ENCODE measurements at regions not wholly inside any gene's neighbourhood (a gene's known extent, or its start where the extent isn't known, plus 50 kb on each side); places are given as distances from the start of the nearest gene placed in this dataset.
A peak's percentile ranks its signal among the peaks of the same experiment; 100 is the strongest.

GRCh38 chr20:52630138-52630537, 342.0 kb upstream of the TSHZ2 start:
- DNase-seq = no peak

DNA sequence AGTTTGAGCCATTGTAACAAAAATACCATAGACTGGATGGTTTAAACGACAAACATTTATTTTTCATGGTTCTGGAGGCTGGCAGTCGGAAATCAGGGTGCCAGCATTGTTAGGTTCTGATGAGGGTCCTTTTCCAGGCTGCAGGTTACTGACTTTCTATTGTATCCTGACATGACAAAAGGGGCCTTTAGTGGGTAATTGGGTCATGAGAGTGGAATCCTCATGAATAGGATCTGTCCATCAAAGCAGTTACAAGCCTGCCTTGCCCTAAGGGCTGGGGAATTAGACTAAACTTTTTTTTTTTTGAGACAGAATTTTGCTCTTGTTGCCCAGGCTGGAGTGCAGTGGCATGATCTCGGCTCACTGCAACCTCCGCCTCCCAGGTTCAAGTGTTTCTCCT, 347.9 kb upstream of the TSHZ2 start:
- DNase-seq = no peak

- DNase-seq = no peak
These were observed 350.1 kb upstream of the TSHZ2 start for GRCh38 chr20:52622081-52622480.

DNA sequence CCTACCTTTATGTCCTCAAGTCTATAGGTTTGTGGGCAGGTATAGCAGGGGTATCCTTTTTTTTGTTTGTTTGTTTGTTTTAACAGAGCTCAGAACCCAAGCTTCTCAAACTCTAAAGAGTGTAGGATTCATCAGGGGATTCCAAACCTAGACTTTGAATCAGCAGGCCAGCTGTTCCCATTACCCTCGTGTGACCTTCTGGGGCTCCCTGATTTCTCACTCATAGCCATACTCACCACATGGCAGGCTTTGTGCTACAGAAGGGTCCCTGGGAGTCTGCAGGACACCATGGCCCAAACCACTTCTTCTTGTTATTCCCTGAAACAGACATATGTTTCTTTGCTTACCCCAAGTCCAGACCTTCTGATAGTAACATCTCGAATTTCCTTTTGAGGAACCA, 350.8 kb upstream of the TSHZ2 start:
- DNase-seq = no peak

GRCh38 chr20:52619671-52620070, 352.5 kb upstream of the TSHZ2 start:
- DNase-seq = no peak

DNA sequence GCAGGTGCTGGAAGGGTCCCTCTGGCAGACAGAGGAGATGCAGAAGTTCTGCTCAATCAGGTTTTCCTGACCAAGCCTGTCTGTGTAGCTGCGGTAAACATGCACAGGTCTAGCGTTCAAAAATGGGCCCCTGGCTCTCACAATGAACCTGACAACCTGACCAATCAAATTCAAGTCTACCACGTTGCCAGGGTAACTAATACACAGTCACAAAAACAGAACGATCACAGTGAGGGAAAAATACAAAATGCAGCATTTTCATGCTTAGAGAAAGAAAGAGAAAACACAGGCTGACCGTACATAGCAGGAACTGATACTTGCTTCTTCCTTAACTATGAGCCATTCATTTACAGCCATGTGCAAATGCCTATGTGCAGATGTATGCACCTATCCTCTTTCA, 353.1 kb upstream of the TSHZ2 start:
- no peak for DNase-seq

- no peak for DNase-seq
These were observed 355.5 kb upstream of the TSHZ2 start for GRCh38 chr20:52616629-52617028.

GRCh38 chr20:52614051-52614863, 357.9 kb upstream of the TSHZ2 start:
- no peak for DNase-seq

DNA sequence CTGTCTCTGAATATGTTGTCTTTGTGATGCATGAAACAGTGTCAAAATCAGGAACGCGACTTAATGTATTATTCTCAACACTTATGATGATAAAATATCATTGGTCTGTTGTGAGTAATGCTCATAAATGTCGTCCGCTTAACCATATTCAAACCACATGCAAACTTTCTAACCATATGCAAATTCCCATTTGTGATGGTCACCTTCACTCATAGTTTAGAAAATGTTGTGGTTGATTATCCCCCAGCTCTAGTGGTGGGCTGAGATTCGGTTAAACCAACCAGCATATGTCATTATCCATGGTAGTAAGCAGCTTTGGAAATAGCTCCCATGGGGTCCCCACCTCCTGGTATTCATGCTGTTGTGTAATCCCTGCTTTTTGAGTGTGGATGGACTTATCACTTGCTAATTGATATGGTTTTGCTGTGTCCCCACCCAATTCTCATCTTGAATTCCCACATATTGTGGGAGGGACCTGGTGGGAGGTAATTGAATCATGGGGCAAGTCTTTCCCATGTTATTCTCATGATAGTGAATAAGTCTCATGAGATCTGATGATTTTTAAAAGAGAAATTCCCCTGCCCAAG, 360.0 kb upstream of the TSHZ2 start:
- no peak for DNase-seq

GRCh38 chr20:52610749-52611148, 361.4 kb upstream of the TSHZ2 start:
- DNase-seq = no peak

GRCh38 chr20:52601295-52601971, 370.7 kb upstream of the TSHZ2 start:
- peak; percentile 16 for DNase-seq

DNA sequence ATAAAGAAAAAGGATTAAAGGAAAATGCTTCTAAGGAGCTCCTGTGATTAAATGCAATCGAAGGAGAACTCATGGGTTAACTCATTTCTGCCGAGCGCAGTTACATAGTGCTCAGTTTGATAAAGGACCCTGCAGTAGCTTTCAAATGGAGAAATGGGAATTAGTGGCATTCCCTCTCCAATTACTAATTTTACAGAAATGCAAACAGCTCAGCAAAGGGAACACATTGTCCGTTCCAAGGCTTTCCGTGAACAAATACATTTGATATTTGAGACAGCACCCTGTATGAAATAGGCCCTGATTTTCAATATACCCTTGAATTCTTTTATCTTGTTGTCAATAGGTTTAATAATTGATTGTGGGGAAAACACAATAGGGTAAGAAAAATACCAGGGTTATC, 375.9 kb upstream of the TSHZ2 start:
- no peak for DNase-seq

DNA sequence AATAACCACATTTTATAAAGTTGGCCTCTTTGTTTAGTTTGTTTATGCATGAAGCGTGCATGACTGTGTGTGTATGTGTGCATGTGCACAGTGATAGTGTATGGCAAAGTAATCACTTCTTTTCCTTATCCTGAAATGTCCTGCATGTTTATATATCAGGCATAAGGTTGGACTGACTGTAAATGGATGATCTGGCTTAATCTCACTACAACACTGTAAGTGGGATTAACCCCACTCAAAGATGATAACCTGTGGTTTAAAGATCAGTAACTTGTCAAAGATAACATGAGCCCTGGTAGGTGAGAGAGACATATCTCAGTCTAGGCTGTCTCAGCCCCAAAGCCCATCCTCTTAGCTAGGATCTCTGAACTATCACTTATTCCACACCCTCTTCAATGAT, 376.6 kb upstream of the TSHZ2 start:
- no peak for DNase-seq

- DNase-seq = no peak
These were observed 378.5 kb upstream of the TSHZ2 start for GRCh38 chr20:52593654-52594053.

DNA sequence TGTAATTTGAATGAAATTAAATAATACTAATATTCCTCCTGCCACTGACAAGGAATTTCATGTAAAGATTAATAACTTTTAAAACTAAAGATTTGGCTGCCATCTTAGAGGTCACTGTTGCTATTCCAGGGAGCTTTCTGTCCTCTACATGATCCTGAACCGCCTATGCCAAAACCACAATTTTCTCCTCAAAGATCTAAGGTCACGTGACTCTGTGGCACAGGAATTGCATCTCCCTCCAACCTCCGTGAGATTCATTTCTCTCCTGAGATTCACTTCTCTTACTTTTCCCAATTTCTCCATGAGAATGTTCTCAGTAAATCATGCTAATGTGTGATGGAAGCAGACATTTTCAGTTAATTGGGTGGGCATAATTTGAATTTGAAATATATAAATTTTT, 379.6 kb upstream of the TSHZ2 start:
- DNase-seq = no peak

GRCh38 chr20:52590100-52590499, 382.1 kb upstream of the TSHZ2 start:
- no peak for DNase-seq

- DNase-seq = no peak
These were observed 382.8 kb upstream of the TSHZ2 start for GRCh38 chr20:52589251-52589812.

DNA sequence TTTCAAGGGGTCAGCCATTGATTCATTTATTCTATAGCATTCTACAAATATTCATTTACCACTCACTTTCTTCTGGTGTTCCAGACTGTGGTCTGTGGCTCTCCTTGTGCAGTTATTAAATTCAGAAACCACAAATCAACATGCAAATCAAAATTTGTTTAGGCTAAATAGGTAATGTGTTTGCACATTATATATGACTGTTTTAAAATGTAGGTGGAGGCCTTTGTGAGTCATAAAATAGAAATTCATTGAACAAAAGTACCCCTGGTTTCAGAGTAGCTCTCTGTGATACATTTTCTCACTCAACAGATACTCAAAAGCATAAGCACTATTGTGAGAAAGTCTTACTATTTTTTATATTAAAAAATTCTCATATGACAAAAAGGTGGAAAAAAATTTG, 385.5 kb upstream of the TSHZ2 start:
- DNase-seq = no peak

GRCh38 chr20:52585333-52585732, 386.8 kb upstream of the TSHZ2 start:
- no peak for DNase-seq

GRCh38 chr20:52578559-52578958, 387.0 kb upstream of the ZFP64 start:
- DNase-seq = no peak

- no peak for DNase-seq
These were observed 386.1 kb upstream of the ZFP64 start for GRCh38 chr20:52577696-52578095.

DNA sequence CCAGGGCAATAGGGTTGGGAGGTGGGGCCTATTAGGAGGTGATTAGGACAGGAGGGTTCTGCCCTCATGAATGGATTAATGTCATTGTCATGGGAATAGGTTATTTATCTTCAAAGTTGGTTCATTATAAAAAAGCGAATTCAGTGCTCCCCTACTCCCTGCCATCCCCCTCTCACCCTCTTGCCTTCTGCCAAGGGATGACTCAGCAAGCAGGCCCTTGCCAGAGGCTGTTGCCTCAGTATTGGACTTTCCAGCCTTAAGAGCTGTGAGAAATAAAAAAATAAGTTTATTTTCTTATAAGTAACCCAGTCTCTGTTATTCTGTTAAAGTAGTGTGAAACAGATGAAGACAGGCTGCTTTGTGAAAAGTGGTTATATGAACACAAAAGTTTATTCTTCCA, 381.1 kb upstream of the ZFP64 start:
- no peak for DNase-seq

DNA sequence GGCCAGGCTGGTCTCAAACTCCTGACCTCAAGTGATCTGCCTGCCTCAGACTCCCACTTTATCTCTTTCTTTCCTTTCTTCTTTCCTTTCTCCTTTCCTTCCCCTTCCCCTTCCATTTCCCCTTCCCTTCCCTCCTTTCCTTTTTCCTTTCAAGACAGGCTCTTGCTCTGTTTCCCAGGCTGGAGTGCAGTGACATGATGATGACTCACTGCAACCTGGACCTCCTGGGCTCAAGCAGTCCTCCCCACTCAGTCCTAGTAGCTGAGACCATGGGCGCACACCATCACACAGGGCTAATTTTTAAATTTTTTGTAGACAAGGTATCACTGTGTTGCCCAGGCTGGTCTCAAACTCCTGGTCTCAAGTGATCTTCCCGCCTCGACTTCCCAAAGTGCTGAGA, 377.6 kb upstream of the ZFP64 start:
- DNase-seq = no peak

- no peak for DNase-seq
These were observed 374.0 kb upstream of the ZFP64 start for GRCh38 chr20:52565614-52566013.

All from hindlimb muscle (tissue), 1 donor.